IMR-90 (cell line): ENCODE measurements at regions not wholly inside any gene's neighbourhood (a gene's known extent, or its start where the extent isn't known, plus 50 kb on each side); places are given as distances from the start of the nearest gene placed in this dataset.
A peak's percentile ranks its signal among the peaks of the same experiment; 100 is the strongest.

Experiments
- CEBPB ChIP-seq: IDR thresholded peaks from 2 replicates; pipeline ENCODE4 v1.6.1; 2012; ENCODE audit warnings: low read depth, low read length, improper control_type of control experiment
- MAFK ChIP-seq: IDR thresholded peaks from 2 replicates; pipeline ENCODE4 v1.6.1; 2012; ENCODE audit warnings: low read depth, low read length, improper control_type of control experiment
- POLR2A ChIP-seq: IDR thresholded peaks from 2 replicates; pipeline ENCODE4 v1.6.1; 2012; ENCODE audit warnings: mild to moderate bottlenecking, low read depth, low read length
- RAD21 ChIP-seq: IDR thresholded peaks from 2 replicates; pipeline ENCODE4 v1.6.1; 2012; ENCODE audit warnings: low read length, improper control_type of control experiment
- RCOR1 ChIP-seq: IDR thresholded peaks from 2 replicates; pipeline ENCODE4 v1.6.1; 2012; ENCODE audit warnings: mild to moderate bottlenecking, low read length, improper control_type of control experiment; ENCODE audit not compliant: insufficient replicate concordance
- RFX5 ChIP-seq: IDR thresholded peaks from 2 replicates; pipeline ENCODE4 v1.8.0; 2012; ENCODE audit warnings: low read depth, mild to moderate bottlenecking, low read length, moderate library complexity
- SMC3 ChIP-seq: fragments of 150-350 bp; IDR thresholded peaks from 2 replicates; pipeline ENCODE4 v1.6.1; 2016; ENCODE audit warnings: low read depth, mild to moderate bottlenecking, antibody characterized with exemption, low read length, moderate library complexity
- TF ChIP-seq, protein P1 (sequence below): conservative IDR thresholded peaks from 2 replicates; pipeline ENCODE4 v1.5.1; 2012; ENCODE audit warnings: mild to moderate bottlenecking, low read depth, low read length, improper control_type of control experiment
- TF ChIP-seq, protein P2 (sequence below): fragments of 150-350 bp; IDR thresholded peaks from 2 replicates; pipeline ENCODE4 v1.6.1; 2017; ENCODE audit warnings: mild to moderate bottlenecking, antibody characterized with exemption, low read length, low read depth
- TF ChIP-seq, protein P3 (sequence below): fragments of 150-350 bp; IDR thresholded peaks from 2 replicates; pipeline ENCODE4 v1.6.1; 2016; ENCODE audit warnings: low read depth, mild to moderate bottlenecking, low read length, moderate library complexity, borderline replicate concordance

DNA sequence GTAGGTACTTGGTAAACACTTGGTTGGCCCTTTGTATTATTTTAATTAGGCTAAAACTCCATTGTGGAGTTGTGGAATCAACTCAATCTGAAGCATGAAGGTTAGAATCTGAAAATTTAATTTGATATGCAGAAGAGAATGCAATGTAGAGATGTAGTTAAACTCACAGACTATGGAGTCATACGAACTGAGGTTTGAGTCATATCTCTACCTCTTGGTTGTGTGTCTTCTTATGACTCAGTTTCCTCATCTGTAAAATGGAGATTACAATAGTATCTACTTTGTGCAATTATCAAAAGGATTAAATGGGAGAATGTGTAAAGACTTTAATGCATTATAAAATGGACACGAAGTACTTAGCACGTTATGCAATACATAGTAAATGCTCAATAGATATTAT is 146.0 kb upstream of the IFNG-AS1 start:
- TF ChIP-seq, protein P1, sequence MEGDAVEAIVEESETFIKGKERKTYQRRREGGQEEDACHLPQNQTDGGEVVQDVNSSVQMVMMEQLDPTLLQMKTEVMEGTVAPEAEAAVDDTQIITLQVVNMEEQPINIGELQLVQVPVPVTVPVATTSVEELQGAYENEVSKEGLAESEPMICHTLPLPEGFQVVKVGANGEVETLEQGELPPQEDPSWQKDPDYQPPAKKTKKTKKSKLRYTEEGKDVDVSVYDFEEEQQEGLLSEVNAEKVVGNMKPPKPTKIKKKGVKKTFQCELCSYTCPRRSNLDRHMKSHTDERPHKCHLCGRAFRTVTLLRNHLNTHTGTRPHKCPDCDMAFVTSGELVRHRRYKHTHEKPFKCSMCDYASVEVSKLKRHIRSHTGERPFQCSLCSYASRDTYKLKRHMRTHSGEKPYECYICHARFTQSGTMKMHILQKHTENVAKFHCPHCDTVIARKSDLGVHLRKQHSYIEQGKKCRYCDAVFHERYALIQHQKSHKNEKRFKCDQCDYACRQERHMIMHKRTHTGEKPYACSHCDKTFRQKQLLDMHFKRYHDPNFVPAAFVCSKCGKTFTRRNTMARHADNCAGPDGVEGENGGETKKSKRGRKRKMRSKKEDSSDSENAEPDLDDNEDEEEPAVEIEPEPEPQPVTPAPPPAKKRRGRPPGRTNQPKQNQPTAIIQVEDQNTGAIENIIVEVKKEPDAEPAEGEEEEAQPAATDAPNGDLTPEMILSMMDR, result no peak
- TF ChIP-seq RAD21 (no peak), POLR2A (no peak), RCOR1 (no peak), CEBPB (0 out of 2 replicates have a peak, but pooled peaks have one; percentile 12), MAFK (no peak), SMC3 (no peak), RFX5 (no peak)
- TF ChIP-seq, protein P2, sequence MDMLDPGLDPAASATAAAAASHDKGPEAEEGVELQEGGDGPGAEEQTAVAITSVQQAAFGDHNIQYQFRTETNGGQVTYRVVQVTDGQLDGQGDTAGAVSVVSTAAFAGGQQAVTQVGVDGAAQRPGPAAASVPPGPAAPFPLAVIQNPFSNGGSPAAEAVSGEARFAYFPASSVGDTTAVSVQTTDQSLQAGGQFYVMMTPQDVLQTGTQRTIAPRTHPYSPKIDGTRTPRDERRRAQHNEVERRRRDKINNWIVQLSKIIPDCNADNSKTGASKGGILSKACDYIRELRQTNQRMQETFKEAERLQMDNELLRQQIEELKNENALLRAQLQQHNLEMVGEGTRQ, result no peak
- TF ChIP-seq, protein P3, sequence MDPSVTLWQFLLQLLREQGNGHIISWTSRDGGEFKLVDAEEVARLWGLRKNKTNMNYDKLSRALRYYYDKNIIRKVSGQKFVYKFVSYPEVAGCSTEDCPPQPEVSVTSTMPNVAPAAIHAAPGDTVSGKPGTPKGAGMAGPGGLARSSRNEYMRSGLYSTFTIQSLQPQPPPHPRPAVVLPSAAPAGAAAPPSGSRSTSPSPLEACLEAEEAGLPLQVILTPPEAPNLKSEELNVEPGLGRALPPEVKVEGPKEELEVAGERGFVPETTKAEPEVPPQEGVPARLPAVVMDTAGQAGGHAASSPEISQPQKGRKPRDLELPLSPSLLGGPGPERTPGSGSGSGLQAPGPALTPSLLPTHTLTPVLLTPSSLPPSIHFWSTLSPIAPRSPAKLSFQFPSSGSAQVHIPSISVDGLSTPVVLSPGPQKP, result no peak
